ENCODE measurements at regions not wholly inside any gene's neighbourhood (a gene's known extent, or its start where the extent isn't known, plus 50 kb on each side); places are given as distances from the start of the nearest gene placed in this dataset.

- no peak for TF ChIP-seq CTCF (IDR thresholded peaks at IDR 0.05; ENCODE audit: low read depth, low read length)
- no peak for TF ChIP-seq EZH2phosphoT487 (IDR thresholded peaks at IDR 0.05; ENCODE audit: low read depth)
These were observed 254.9 kb upstream of the PCDH20 start for GRCh38 chr13:61670384-61671161.
